ENCODE measurements at regions not wholly inside any gene's neighbourhood (a gene's known extent, or its start where the extent isn't known, plus 50 kb on each side); places are given as distances from the start of the nearest gene placed in this dataset.

DNA sequence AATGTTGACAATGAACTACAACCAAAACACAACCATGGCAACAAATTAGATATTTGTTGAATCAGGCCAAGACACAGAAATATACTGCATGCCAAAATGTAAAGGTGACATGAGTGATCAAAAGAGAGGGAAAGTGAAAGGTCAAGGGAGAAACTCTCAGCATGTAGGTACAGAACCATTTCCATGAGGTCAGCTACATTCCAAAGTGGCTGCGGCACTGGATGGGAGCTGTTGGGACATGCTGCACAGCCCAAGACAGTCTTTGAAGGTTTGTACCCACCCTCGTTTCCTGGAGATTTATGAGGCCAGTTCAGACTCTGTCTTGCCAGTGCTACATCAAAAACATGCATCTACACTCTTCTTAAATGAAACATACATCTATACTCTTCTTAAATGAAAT lies 579.9 kb downstream of the BMP2 start:
- TF ChIP-seq, protein P1, sequence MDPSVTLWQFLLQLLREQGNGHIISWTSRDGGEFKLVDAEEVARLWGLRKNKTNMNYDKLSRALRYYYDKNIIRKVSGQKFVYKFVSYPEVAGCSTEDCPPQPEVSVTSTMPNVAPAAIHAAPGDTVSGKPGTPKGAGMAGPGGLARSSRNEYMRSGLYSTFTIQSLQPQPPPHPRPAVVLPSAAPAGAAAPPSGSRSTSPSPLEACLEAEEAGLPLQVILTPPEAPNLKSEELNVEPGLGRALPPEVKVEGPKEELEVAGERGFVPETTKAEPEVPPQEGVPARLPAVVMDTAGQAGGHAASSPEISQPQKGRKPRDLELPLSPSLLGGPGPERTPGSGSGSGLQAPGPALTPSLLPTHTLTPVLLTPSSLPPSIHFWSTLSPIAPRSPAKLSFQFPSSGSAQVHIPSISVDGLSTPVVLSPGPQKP (IDR thresholded peaks at IDR 0.05; ENCODE audit: borderline replicate concordance, low read depth, low read length) = no peak
- TF ChIP-seq, protein P2, sequence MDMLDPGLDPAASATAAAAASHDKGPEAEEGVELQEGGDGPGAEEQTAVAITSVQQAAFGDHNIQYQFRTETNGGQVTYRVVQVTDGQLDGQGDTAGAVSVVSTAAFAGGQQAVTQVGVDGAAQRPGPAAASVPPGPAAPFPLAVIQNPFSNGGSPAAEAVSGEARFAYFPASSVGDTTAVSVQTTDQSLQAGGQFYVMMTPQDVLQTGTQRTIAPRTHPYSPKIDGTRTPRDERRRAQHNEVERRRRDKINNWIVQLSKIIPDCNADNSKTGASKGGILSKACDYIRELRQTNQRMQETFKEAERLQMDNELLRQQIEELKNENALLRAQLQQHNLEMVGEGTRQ (IDR thresholded peaks at IDR 0.05; ENCODE audit: low read depth, low read length) = no peak
- TF ChIP-seq NFE2L2 (IDR thresholded peaks at IDR 0.05; ENCODE audit: low read depth, low read length) = no peak
- TF ChIP-seq, protein P3, sequence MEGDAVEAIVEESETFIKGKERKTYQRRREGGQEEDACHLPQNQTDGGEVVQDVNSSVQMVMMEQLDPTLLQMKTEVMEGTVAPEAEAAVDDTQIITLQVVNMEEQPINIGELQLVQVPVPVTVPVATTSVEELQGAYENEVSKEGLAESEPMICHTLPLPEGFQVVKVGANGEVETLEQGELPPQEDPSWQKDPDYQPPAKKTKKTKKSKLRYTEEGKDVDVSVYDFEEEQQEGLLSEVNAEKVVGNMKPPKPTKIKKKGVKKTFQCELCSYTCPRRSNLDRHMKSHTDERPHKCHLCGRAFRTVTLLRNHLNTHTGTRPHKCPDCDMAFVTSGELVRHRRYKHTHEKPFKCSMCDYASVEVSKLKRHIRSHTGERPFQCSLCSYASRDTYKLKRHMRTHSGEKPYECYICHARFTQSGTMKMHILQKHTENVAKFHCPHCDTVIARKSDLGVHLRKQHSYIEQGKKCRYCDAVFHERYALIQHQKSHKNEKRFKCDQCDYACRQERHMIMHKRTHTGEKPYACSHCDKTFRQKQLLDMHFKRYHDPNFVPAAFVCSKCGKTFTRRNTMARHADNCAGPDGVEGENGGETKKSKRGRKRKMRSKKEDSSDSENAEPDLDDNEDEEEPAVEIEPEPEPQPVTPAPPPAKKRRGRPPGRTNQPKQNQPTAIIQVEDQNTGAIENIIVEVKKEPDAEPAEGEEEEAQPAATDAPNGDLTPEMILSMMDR (conservative IDR thresholded peaks at IDR 0.05; ENCODE audit: low read depth, low read length) = no peak
- no peak for TF ChIP-seq MAZ (IDR thresholded peaks at IDR 0.05; ENCODE audit: borderline replicate concordance, low read depth, low read length)
- TF ChIP-seq CEBPB (IDR thresholded peaks at IDR 0.05; ENCODE audit: low read depth, low read length) = no peak
- TF ChIP-seq POLR2A (IDR thresholded peaks at IDR 0.05; ENCODE audit: low read depth, low read length) = no peak
- no peak for TF ChIP-seq RCOR1 (IDR thresholded peaks at IDR 0.05; ENCODE audit: insufficient replicate concordance, low read length)
- no peak for TF ChIP-seq RAD21 (IDR thresholded peaks at IDR 0.05; ENCODE audit: low read length)
- no peak for TF ChIP-seq BHLHE40 (IDR thresholded peaks at IDR 0.05; ENCODE audit: low read depth, low read length)
- TF ChIP-seq FOS (IDR thresholded peaks at IDR 0.05; ENCODE audit: low read depth, low read length) = no peak
- no peak for TF ChIP-seq MAFK (IDR thresholded peaks at IDR 0.05; ENCODE audit: low read depth, low read length)
- TF ChIP-seq SMC3 (IDR thresholded peaks at IDR 0.05; ENCODE audit: low read depth, low read length) = no peak
- H3K4me3 ChIP-seq (ENCODE audit: insufficient read depth, low read depth, low read length) = no peak overlapping the region
- H3K4ac ChIP-seq (ENCODE audit: low read depth, low read length) = no peak overlapping the region
- H3K9me1 ChIP-seq (ENCODE audit: insufficient read depth, low read length) = no peaks in the 10 kb centered on the region
- dilution Hi-C loops (cut with HindIII; ENCODE audit: low sequenced_read_pairs, unreplicated experiment) (no loop called here), intact Hi-C loops (cut with micrococcal nuclease) (no loop called here), in situ Hi-C loops (cut with MboI; ENCODE audit: low sequenced_read_pairs) (no loop called here)
- no CpG with 5 or more reads among the region's 2 CpGs for WGBS, 2 experiments (ENCODE audit: extremely low coverage in 2 of 2, insufficient read length in 1 of 2)
- H3K14ac ChIP-seq (replicated peaks; ENCODE audit: low read depth, low read length) = no peak overlapping the region
- POLR2A ChIA-PET (ENCODE audit: unreplicated experiment) = no interaction called here
- ATAC-seq (ENCODE audit: low read depth) (no peak), DNase-seq (no peak)
- H3K4me1 ChIP-seq (ENCODE audit: control insufficient read depth, insufficient read depth, low read length) = no peaks in the 10 kb centered on the region
- H2BK120ac ChIP-seq (ENCODE audit: low read depth, low read length) = no peak overlapping the region
- no peak overlapping the region for H4K5ac ChIP-seq (ENCODE audit: low read depth, low read length)
- no TSS peak for BruUV-seq (replicated peaks)
- H3K36me3 ChIP-seq (ENCODE audit: control insufficient read depth, insufficient read depth, low read length) = no peaks in the 10 kb centered on the region
- H3K4me2 ChIP-seq (ENCODE audit: low read depth, low read length) = no peak overlapping the region
- no peak overlapping the region for H3K56ac ChIP-seq (ENCODE audit: extremely low read depth, insufficient read depth, low read length)
- no peak overlapping the region for H2BK5ac ChIP-seq (ENCODE audit: low read depth, low read length, poor library complexity, severe bottlenecking)
- no peaks in the 10 kb centered on the region for H3K27me3 ChIP-seq (ENCODE audit: control insufficient read depth, insufficient read depth, low read length)
- no peak overlapping the region for H2BK15ac ChIP-seq (ENCODE audit: low read depth, low read length)
- no peak overlapping the region for H3K23ac ChIP-seq (ENCODE audit: low read depth, low read length)
- H3K18ac ChIP-seq (ENCODE audit: low read depth, low read length) = no peak overlapping the region
- no peak overlapping the region for H2BK20ac ChIP-seq (ENCODE audit: low read depth, low read length)
- no peak overlapping the region for H2AFZ ChIP-seq (replicated peaks; ENCODE audit: low read length, poor library complexity)
- H4K8ac ChIP-seq (ENCODE audit: low read depth in 2 of 2, low read length in 2 of 2) = no peak overlapping the region
- H2AK5ac ChIP-seq (ENCODE audit: low read depth, low read length) = no peak overlapping the region
- H3K9ac ChIP-seq (ENCODE audit: low read depth, low read length) = no peak overlapping the region
- CTCF ChIA-PET = no interaction called here
- no peaks in the 10 kb centered on the region; the same call in 1 of the 2 replicates for H3K9me3 ChIP-seq (ENCODE audit: control insufficient read depth, insufficient read depth, low read length)
- no peak overlapping the region for H3K27ac ChIP-seq (ENCODE audit: insufficient read depth, low read length)
- H4K20me1 ChIP-seq (ENCODE audit: insufficient read depth, low read length) = no peaks in the 10 kb centered on the region
- no peak overlapping the region for H2AK9ac ChIP-seq (replicated peaks; ENCODE audit: low read depth, low read length, poor library complexity)
- H3K79me1 ChIP-seq (ENCODE audit: low read depth in 1 of 2, low read length in 2 of 2) = no peaks in the 10 kb centered on the region
- no peak overlapping the region for H4K91ac ChIP-seq (ENCODE audit: insufficient read depth, low read depth, low read length)
